KMS-11 (cell line): ENCODE measurements at regions not wholly inside any gene's neighbourhood (a gene's known extent, or its start where the extent isn't known, plus 50 kb on each side); places are given as distances from the start of the nearest gene placed in this dataset.

Experiments used
- H2AFZ ChIP-seq: fragments of 200-600 bp; sonication (generic); 2 replicates; pipeline ENCODE4 v1.6.1; 2016; ENCODE audit warnings: antibody characterized with exemption, mixed run types, low read depth
- H3K27ac ChIP-seq: fragments of 200-600 bp; sonication (generic); 2 replicates; pipeline ENCODE4 v1.6.1; 2016; ENCODE audit warnings: mild to moderate bottlenecking, mixed run types
- H3K27me3 ChIP-seq: fragments of 200-600 bp; sonication (generic); 2 replicates; pipeline ENCODE4 v1.6.1; 2017; ENCODE audit warnings: mild to moderate bottlenecking, low read depth, mixed run types, moderate library complexity; ENCODE audit not compliant: insufficient read depth
- H3K36me3 ChIP-seq: fragments of 200-600 bp; sonication (generic); 2 replicates; pipeline ENCODE4 v1.6.1; 2017; ENCODE audit warnings: mild to moderate bottlenecking, mixed run types; ENCODE audit not compliant: insufficient read depth
- H3K4me1 ChIP-seq: fragments of 200-600 bp; sonication (generic); 2 replicates; pipeline ENCODE4 v1.6.1; 2016; ENCODE audit warnings: mild to moderate bottlenecking, low read depth, mixed run types; ENCODE audit not compliant: poor library complexity, severe bottlenecking
- H3K4me2 ChIP-seq: fragments of 200-600 bp; sonication (generic); 2 replicates; pipeline ENCODE4 v1.7.0; 2016; ENCODE audit warnings: mild to moderate bottlenecking, mixed run types
- H3K4me3 ChIP-seq: fragments of 200-600 bp; sonication (generic); IDR thresholded peaks from 2 replicates; pipeline ENCODE4 v1.6.1; 2017; ENCODE audit warnings: low read depth, low read length, mixed read lengths; ENCODE audit not compliant: insufficient read depth
- H3K79me2 ChIP-seq: fragments of 200-600 bp; sonication (generic); 2 replicates; pipeline ENCODE4 v1.6.1; 2016; ENCODE audit warnings: low read depth, mixed run types; ENCODE audit not compliant: insufficient read depth
- H3K9ac ChIP-seq: fragments of 200-600 bp; sonication (generic); 2 replicates; pipeline ENCODE4 v1.6.1; 2016; ENCODE audit warnings: mild to moderate bottlenecking, mixed run types
- H4K20me1 ChIP-seq: fragments of 200-600 bp; sonication (generic); 2 replicates; pipeline ENCODE4 v1.6.1; 2016; ENCODE audit warnings: mild to moderate bottlenecking, mixed run types; ENCODE audit not compliant: insufficient read depth
- CTCF ChIP-seq: fragments of 200-600 bp; sonication (generic); conservative IDR thresholded peaks from 2 replicates; pipeline ENCODE4 v1.6.1; 2017; ENCODE audit warnings: low read depth, mild to moderate bottlenecking, antibody characterized with exemption, low read length, moderate library complexity, mixed read lengths

- no peak overlapping the region for H3K27ac ChIP-seq
- no peak overlapping the region for H3K9ac ChIP-seq
- H3K27me3 ChIP-seq, result no peaks in the 10 kb centered on the region
- no peak overlapping the region for H3K4me2 ChIP-seq
- H2AFZ ChIP-seq, result no peak overlapping the region
- H3K4me1 ChIP-seq, result no peaks in the 10 kb centered on the region
- H4K20me1 ChIP-seq, result no peaks in the 10 kb centered on the region
- H3K79me2 ChIP-seq, result no peaks in the 10 kb centered on the region
- TF ChIP-seq CTCF, result no peak
- no peak overlapping the region for H3K4me3 ChIP-seq
- no peaks in the 10 kb centered on the region for H3K36me3 ChIP-seq
These were observed 194.8 kb upstream of the TSC22D1 start for GRCh38 chr13:44770951-44771350.

GRCh38 chr13:44769686-44770085, 193.6 kb upstream of the TSC22D1 start:
- Histone ChIP-seq H3K79me2 (no peaks in the 10 kb centered on the region), H4K20me1 (no peaks in the 10 kb centered on the region), H3K4me2 (no peak overlapping the region), H3K27me3 (no peaks in the 10 kb centered on the region), H3K27ac (no peak overlapping the region), H2AFZ (no peak overlapping the region), H3K4me3 (no peak overlapping the region), H3K9ac (no peak overlapping the region), H3K4me1 (no peaks in the 10 kb centered on the region), H3K36me3 (no peaks in the 10 kb centered on the region)
- TF ChIP-seq CTCF, result no peak

- Histone ChIP-seq H2AFZ (no peak overlapping the region), H3K27me3 (no peaks in the 10 kb centered on the region), H3K4me2 (no peak overlapping the region), H3K9ac (no peak overlapping the region), H4K20me1 (no peaks in the 10 kb centered on the region), H3K79me2 (no peaks in the 10 kb centered on the region), H3K36me3 (no peaks in the 10 kb centered on the region), H3K4me1 (no peaks in the 10 kb centered on the region), H3K27ac (no peak overlapping the region), H3K4me3 (no peak overlapping the region)
- no peak for TF ChIP-seq CTCF
These were observed 192.8 kb upstream of the TSC22D1 start for GRCh38 chr13:44768775-44769581.

- H3K4me2 ChIP-seq, result no peak overlapping the region
These were observed 192.1 kb upstream of the TSC22D1 start for GRCh38 chr13:44768239-44768638.

More at GRCh38 chr13:44768239-44768638, 192.1 kb upstream of the TSC22D1 start:
- H3K36me3 ChIP-seq, result no peaks in the 10 kb centered on the region
- no peak overlapping the region for H3K4me3 ChIP-seq
- H4K20me1 ChIP-seq, result no peaks in the 10 kb centered on the region
- H2AFZ ChIP-seq, result no peak overlapping the region
- H3K27ac ChIP-seq, result no peak overlapping the region
- no peaks in the 10 kb centered on the region for H3K79me2 ChIP-seq
- H3K9ac ChIP-seq, result no peak overlapping the region
- no peak for TF ChIP-seq CTCF
- H3K4me1 ChIP-seq, result no peaks in the 10 kb centered on the region
- no peaks in the 10 kb centered on the region for H3K27me3 ChIP-seq
